GM10248 (cell line): ENCODE measurements at regions not wholly inside any gene's neighbourhood (a gene's known extent, or its start where the extent isn't known, plus 50 kb on each side); places are given as distances from the start of the nearest gene placed in this dataset.

ENCODE experiments used
- CTCF ChIA-PET: fragments of 300-600 bp; sonication (Branson Sonifier 250); formaldehyde crosslinking; extraction: SDS; loops from one replicate; lab custom pipeline; 2021; ENCODE audit warnings: antibody characterized with exemption; lab: Yijun Ruan, JAX
- POLR2A ChIA-PET: fragments of 350-650 bp; sonication (Branson Sonifier 250); formaldehyde crosslinking; extraction: SDS; loops from one replicate; lab custom pipeline; 2020; ENCODE audit warnings: antibody characterized with exemption; lab: Yijun Ruan, JAX
- DNase-seq: peaks from one replicate; pipeline ENCODE4 v3.0.0; 2012; ENCODE audit errors: extremely low spot score
- CTCF ChIP-seq: IDR thresholded peaks from 2 replicates; pipeline ENCODE4 v1.5.1; 2012; ENCODE audit warnings: mild to moderate bottlenecking, low read depth; ENCODE audit errors: extremely low read depth, missing control alignments, control extremely low read depth

GRCh38 chr6:8705435-8706020 lies 270.2 kb upstream of the SLC35B3 start:
- DNase-seq, result no peak
- CTCF ChIA-PET, result no interaction called here
- no peak for TF ChIP-seq CTCF
- POLR2A ChIA-PET, result no interaction called here

- no peak for TF ChIP-seq CTCF
- POLR2A ChIA-PET, result no interaction called here
- CTCF ChIA-PET, result interaction anchor here (1.2 kb wide), 1 partner anchor 8 kb away, joined by 3 read pairs; no protein-coding TSS in a partner anchor
- no peak for DNase-seq
Observed at GRCh38 chr6:8703059-8703458, 267.7 kb upstream of the SLC35B3 start.

- ChIA-PET POLR2A (no interaction called here), CTCF (no interaction called here)
- no peak for TF ChIP-seq CTCF
- DNase-seq, result no peak
Observed at GRCh38 chr6:8688821-8689220, 253.5 kb upstream of the SLC35B3 start.

- ChIA-PET CTCF (no interaction called here), POLR2A (no interaction called here)
- no peak for DNase-seq
- no peak for TF ChIP-seq CTCF
Observed at GRCh38 chr6:8686077-8686476, 250.7 kb upstream of the SLC35B3 start.

- no peak for DNase-seq
- no peak for TF ChIP-seq CTCF
- CTCF ChIA-PET, result no interaction called here
- POLR2A ChIA-PET, result no interaction called here
Observed at GRCh38 chr6:8683204-8683603, 247.9 kb upstream of the SLC35B3 start.

- no peak for DNase-seq
- ChIA-PET POLR2A (no interaction called here), CTCF (no interaction called here)
- TF ChIP-seq CTCF, result no peak
Observed at GRCh38 chr6:8679823-8680222, 244.5 kb upstream of the SLC35B3 start.

GRCh38 chr6:8678466-8678865 lies 243.1 kb upstream of the SLC35B3 start:
- no peak for TF ChIP-seq CTCF
- no peak for DNase-seq
- POLR2A ChIA-PET, result no interaction called here
- CTCF ChIA-PET, result no interaction called here
